Neural progenitor cell (in vitro differentiated cells): ENCODE measurements at regions not wholly inside any gene's neighbourhood (a gene's known extent, or its start where the extent isn't known, plus 50 kb on each side); places are given as distances from the start of the nearest gene placed in this dataset.

Experiments
- DNase-seq: peaks from one replicate; pipeline ENCODE4 v3.0.0-alpha.2; 2016; ENCODE audit warnings: low spot score
- H2AFZ ChIP-seq: fragments of 200-600 bp; sonication (generic); replicated peaks from 2 replicates; pipeline ENCODE4 v1.6.1; 2016; ENCODE audit warnings: antibody characterized with exemption
- H3F3A ChIP-seq: fragments of 200-600 bp; sonication (generic); 2 replicates; pipeline ENCODE4 v1.6.1; 2016; ENCODE audit warnings: antibody characterized with exemption, low read depth
- H3K27ac ChIP-seq: fragments of 200-600 bp; sonication (generic); 2 replicates; pipeline ENCODE4 v1.5.1; 2016; ENCODE audit warnings: mild to moderate bottlenecking
- H3K27me3 ChIP-seq: fragments of 200-600 bp; sonication (generic); 2 replicates; pipeline ENCODE4 v1.6.1; 2016; ENCODE audit warnings: mild to moderate bottlenecking, moderate library complexity
- H3K36me3 ChIP-seq: fragments of 200-600 bp; sonication (generic); 2 replicates; pipeline ENCODE4 v1.5.1; 2016
- H3K4me1 ChIP-seq: fragments of 200-600 bp; sonication (generic); 2 replicates; pipeline ENCODE4 v1.6.1; 2016; ENCODE audit warnings: mixed run types
- H3K4me2 ChIP-seq: fragments of 200-600 bp; sonication (generic); 2 replicates; pipeline ENCODE4 v1.6.1; 2016
- H3K4me3 ChIP-seq: fragments of 200-600 bp; sonication (generic); 2 replicates; pipeline ENCODE4 v1.5.1; 2016
- H3K79me2 ChIP-seq: fragments of 200-600 bp; sonication (generic); 2 replicates; pipeline ENCODE4 v1.6.1; 2016; ENCODE audit warnings: low read depth
- H3K9ac ChIP-seq: fragments of 200-600 bp; sonication (generic); 2 replicates; pipeline ENCODE4 v1.6.1; 2016
- H3K9me3 ChIP-seq: fragments of 200-600 bp; sonication (generic); 2 replicates; pipeline ENCODE4 v1.5.1; 2016; ENCODE audit warnings: low read depth
- H4K20me1 ChIP-seq: fragments of 200-600 bp; sonication (generic); 2 replicates; pipeline ENCODE4 v1.6.1; 2016; ENCODE audit warnings: low read depth
- H3K27ac Mint-ChIP-seq: 3 replicates; pipeline ENCODE4 v1.8.0; 2021; ENCODE audit warnings: mixed read lengths
- H3K27me3 Mint-ChIP-seq: 2 replicates; pipeline ENCODE4 v1.8.0; 2022; ENCODE audit warnings: low read depth, mild to moderate bottlenecking, inconsistent platforms, moderate library complexity, mixed read lengths; ENCODE audit not compliant: insufficient read depth
- H3K36me3 Mint-ChIP-seq: 3 replicates; pipeline ENCODE4 v1.8.0; 2021; ENCODE audit warnings: mixed read lengths
- H3K4me1 Mint-ChIP-seq: 3 replicates; pipeline ENCODE4 v1.8.0; 2021; ENCODE audit warnings: mixed read lengths
- H3K4me3 Mint-ChIP-seq: 3 replicates; pipeline ENCODE4 v1.8.0; 2021; ENCODE audit warnings: mild to moderate bottlenecking, moderate library complexity, mixed read lengths
- H3K9me3 Mint-ChIP-seq: 3 replicates; pipeline ENCODE4 v1.8.0; 2020; ENCODE audit warnings: mixed read lengths
- EZH2 ChIP-seq: fragments of 200-600 bp; sonication (generic); IDR thresholded peaks from 2 replicates; pipeline ENCODE4 v1.6.1; 2017; ENCODE audit warnings: antibody characterized with exemption, mild to moderate bottlenecking, moderate library complexity
- EZH2phosphoT487 ChIP-seq: fragments of 200-600 bp; sonication (generic); IDR thresholded peaks from 2 replicates; pipeline ENCODE4 v1.6.1; 2017; ENCODE audit warnings: antibody characterized with exemption
- TF ChIP-seq, protein P1 (sequence below): fragments of 200-600 bp; sonication (generic); IDR thresholded peaks from 2 replicates; pipeline ENCODE4 v1.5.1; 2017; ENCODE audit warnings: antibody characterized with exemption, mild to moderate bottlenecking

DNA sequence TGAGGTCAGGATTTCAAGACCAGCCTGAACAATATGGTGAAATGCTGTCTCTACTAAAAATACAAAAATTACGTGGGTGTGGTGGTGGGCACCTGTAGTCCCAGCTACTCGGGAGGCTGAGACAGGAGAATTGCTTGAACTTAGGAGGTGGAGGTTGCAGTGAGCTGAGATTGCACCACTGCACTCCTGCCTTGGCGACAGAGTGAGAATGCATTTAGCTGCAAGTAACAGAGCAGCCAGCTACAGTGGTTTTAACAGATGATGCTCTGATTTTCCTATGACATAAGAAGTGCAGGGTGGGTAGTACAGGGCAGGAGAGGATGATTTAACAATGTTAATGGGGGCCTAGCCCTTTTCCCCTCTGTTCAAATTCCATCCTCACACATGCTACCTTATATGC, 267.9 kb downstream of the RPLP1 start:
- no peak for DNase-seq
- no peaks in the 10 kb centered on the region for H3K36me3 ChIP-seq
- H3K9me3 Mint-ChIP-seq, result no peaks in the 10 kb centered on the region
- H3K27ac Mint-ChIP-seq, result no peak overlapping the region
- H2AFZ ChIP-seq, result no peak overlapping the region
- TF ChIP-seq, protein P1, sequence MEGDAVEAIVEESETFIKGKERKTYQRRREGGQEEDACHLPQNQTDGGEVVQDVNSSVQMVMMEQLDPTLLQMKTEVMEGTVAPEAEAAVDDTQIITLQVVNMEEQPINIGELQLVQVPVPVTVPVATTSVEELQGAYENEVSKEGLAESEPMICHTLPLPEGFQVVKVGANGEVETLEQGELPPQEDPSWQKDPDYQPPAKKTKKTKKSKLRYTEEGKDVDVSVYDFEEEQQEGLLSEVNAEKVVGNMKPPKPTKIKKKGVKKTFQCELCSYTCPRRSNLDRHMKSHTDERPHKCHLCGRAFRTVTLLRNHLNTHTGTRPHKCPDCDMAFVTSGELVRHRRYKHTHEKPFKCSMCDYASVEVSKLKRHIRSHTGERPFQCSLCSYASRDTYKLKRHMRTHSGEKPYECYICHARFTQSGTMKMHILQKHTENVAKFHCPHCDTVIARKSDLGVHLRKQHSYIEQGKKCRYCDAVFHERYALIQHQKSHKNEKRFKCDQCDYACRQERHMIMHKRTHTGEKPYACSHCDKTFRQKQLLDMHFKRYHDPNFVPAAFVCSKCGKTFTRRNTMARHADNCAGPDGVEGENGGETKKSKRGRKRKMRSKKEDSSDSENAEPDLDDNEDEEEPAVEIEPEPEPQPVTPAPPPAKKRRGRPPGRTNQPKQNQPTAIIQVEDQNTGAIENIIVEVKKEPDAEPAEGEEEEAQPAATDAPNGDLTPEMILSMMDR, result no peak
- TF ChIP-seq EZH2 (no peak), EZH2phosphoT487 (no peak)
- no peaks in the 10 kb centered on the region for H3K4me1 ChIP-seq
- H3K27me3 Mint-ChIP-seq, result peaks cover 9% of the 10 kb centered on the region
- H3K9me3 ChIP-seq, result no peaks in the 10 kb centered on the region
- no peak overlapping the region for H3K9ac ChIP-seq
- no peaks in the 10 kb centered on the region for H3F3A ChIP-seq
- no peaks in the 10 kb centered on the region for H4K20me1 ChIP-seq
- H3K27ac ChIP-seq, result no peak overlapping the region
- H3K36me3 Mint-ChIP-seq, result no peaks in the 10 kb centered on the region
- no peak overlapping the region for H3K4me3 ChIP-seq
- H3K79me2 ChIP-seq, result no peaks in the 10 kb centered on the region
- no peak overlapping the region for H3K4me3 Mint-ChIP-seq
- no peak overlapping the region for H3K4me2 ChIP-seq
- H3K4me1 Mint-ChIP-seq, result peaks cover 4% of the 10 kb centered on the region
- no peaks in the 10 kb centered on the region for H3K27me3 ChIP-seq

GRCh38 chr15:69722924-69723323, 270.3 kb downstream of the RPLP1 start:
- H2AFZ ChIP-seq, result peak overlapping the region; percentile 75
- Mint-ChIP-seq H3K4me3 (no peak overlapping the region), H3K27me3 (peaks cover 16% of the 10 kb centered on the region), H3K9me3 (no peaks in the 10 kb centered on the region), H3K27ac (no peak overlapping the region), H3K36me3 (no peaks in the 10 kb centered on the region), H3K4me1 (peaks cover 10% of the 10 kb centered on the region)
- H3F3A ChIP-seq, result no peaks in the 10 kb centered on the region
- no peak for TF ChIP-seq EZH2phosphoT487
- TF ChIP-seq, protein P1, result no peak
- no peak for TF ChIP-seq EZH2
- no peaks in the 10 kb centered on the region for H3K4me1 ChIP-seq
- H3K27me3 ChIP-seq, result no peaks in the 10 kb centered on the region
- no peak overlapping the region for H3K27ac ChIP-seq
- no peaks in the 10 kb centered on the region for H3K9me3 ChIP-seq
- no peaks in the 10 kb centered on the region for H3K36me3 ChIP-seq
- DNase-seq, result no peak
- H3K4me3 ChIP-seq, result no peak overlapping the region
- H3K79me2 ChIP-seq, result no peaks in the 10 kb centered on the region
- H3K9ac ChIP-seq, result no peak overlapping the region
- no peak overlapping the region for H3K4me2 ChIP-seq
- H4K20me1 ChIP-seq, result no peaks in the 10 kb centered on the region

DNA sequence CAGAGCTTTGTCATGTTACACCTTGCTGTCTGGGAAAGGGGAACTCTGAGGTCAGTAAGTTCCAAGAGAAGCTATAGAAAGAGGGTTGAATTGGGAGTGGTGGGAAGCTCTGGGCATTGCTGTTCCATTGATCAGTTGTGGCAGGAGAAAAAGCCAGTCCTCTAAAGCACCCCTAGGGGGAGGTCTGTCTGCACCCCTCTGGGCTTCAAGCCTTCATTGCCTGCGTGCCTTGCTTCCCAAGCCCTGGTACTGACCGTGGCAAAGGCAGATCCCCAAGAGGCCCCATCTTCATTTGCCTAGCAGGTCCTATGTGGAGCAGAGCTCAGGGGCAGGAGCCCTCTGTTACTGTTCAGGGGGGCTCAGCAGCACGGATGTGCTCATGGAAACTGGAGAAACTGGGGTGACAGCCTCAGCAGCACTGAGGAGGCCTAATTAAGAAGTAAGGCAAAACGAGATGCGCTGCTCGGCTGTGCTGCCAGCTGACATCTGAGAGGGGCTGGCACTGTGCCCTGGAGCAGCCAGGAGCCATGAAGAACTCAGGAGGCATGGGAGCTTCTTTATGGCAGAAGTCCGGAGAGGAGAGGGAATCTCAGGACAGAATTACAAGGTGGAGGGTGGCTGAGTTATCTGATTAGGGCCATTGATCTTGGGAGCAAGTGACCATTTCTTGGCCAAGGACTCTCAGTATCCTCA, 270.9 kb downstream of the RPLP1 start:
- Histone ChIP-seq H3K4me3 (no peak overlapping the region), H3K79me2 (no peaks in the 10 kb centered on the region), H2AFZ (peak overlapping the region; percentile 75), H3K27me3 (no peaks in the 10 kb centered on the region), H3F3A (no peaks in the 10 kb centered on the region), H3K9me3 (no peaks in the 10 kb centered on the region), H3K4me1 (no peaks in the 10 kb centered on the region), H4K20me1 (no peaks in the 10 kb centered on the region), H3K36me3 (no peaks in the 10 kb centered on the region), H3K4me2 (no peak overlapping the region), H3K27ac (no peak overlapping the region), H3K9ac (no peak overlapping the region)
- H3K9me3 Mint-ChIP-seq, result peaks cover 2% of the 10 kb centered on the region
- H3K27ac Mint-ChIP-seq, result peak overlapping the region; percentile 50
- TF ChIP-seq, protein P1, result peak; percentile 34
- TF ChIP-seq EZH2phosphoT487, result no peak
- TF ChIP-seq EZH2, result no peak
- no peaks in the 10 kb centered on the region for H3K36me3 Mint-ChIP-seq
- H3K4me1 Mint-ChIP-seq, result peaks cover 10% of the 10 kb centered on the region
- H3K27me3 Mint-ChIP-seq, result peaks cover 16% of the 10 kb centered on the region
- no peak overlapping the region for H3K4me3 Mint-ChIP-seq
- peak; percentile 47 for DNase-seq
